CD4-positive, alpha-beta T cell treated with Interleukin-21 for 1 hour (primary cell): ENCODE measurements at regions not wholly inside any gene's neighbourhood (a gene's known extent, or its start where the extent isn't known, plus 50 kb on each side); places are given as distances from the start of the nearest gene placed in this dataset.
"Not testable (repeated sequence)": the region's sequence is repeated elsewhere in the genome, so short reads cannot be mapped to it uniquely, and the experiment has no call there.

Source experiments
- DNase-seq: peaks from one replicate; pipeline ENCODE4 v3.0.0-alpha.2; 2020

DNA sequence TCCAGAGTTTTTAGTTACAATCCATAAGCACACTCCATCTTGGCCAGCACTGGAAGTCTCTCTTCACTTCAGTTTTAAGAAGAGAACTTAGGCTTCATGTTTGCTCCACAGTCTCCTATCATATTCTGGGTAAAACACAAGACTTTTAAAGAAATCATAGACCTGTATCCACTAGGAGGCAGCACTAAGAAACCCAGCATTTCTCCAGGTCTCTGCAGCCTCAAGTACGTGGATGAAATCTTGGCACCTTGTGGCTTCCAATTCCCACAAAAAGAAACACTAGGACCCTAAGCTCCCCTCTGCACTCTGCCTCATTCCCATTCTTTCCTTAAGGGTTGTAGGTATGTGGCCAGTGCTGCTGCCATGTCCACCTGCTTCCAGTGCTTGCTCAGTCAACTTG lies 367.3 kb upstream of the CASK start:
- DNase-seq = peak; percentile 1

DNA sequence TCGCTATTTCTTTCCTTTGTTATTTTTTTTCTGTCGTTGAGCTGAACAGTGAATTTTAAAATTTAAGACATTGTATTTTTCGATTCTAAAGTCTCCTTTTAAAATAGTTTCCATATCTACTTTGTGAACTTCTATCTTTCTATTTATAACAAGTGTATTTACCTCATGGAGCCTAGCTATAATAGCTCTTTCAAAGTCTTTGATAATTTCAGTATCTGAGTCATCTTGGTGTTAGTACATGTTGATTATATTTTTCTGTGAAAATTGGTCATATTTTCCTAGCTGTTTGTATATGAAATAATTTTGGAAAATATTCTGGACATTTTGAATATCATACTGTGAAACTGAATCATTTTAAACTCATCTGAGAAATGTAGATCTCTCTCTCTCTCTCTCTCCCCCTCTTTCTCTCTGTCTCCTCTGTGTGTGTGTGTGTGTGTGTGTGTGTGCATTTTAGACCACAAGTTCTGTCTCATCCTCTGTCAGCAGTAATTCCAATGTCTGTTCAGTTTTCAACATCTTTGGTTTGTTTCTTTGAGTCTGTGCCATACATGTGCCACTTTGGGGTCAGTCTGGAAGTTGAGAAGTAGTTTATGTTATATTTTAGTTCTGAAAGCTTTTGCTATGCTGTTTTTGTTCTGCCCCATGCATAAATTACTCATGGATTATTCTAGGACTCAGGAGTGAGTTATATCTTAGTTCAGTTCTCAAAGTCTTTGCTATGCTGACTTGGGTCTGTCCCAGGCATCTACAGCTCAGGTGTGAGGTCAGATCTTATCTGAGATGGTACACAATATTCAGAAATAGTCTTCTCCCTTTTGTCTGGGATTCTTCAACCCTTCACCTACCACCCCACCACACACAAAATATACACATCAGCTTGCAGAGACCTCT lies 366.4 kb upstream of the CASK start:
- no peak for DNase-seq

DNA sequence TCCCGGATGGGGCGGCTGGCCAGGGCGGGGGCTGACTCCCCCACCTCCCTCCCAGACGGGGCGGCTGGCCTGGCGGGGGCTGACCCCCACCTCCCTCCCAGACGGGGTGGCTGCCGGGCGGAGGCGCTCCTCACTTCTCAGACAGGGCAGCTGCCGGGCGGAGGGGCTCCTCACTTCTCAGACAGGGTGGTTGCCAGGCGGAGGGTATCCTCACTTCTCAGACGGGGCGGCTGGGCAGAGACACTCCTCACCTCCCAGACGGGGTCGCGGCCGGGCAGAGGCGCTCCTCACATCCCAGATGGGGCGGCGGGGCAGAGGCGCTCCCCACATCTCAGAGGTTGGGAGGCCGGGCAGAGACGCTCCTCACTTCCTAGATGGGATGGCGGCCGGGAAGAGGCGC lies 362.3 kb upstream of the CASK start:
- not testable (repeated sequence) for DNase-seq

DNA sequence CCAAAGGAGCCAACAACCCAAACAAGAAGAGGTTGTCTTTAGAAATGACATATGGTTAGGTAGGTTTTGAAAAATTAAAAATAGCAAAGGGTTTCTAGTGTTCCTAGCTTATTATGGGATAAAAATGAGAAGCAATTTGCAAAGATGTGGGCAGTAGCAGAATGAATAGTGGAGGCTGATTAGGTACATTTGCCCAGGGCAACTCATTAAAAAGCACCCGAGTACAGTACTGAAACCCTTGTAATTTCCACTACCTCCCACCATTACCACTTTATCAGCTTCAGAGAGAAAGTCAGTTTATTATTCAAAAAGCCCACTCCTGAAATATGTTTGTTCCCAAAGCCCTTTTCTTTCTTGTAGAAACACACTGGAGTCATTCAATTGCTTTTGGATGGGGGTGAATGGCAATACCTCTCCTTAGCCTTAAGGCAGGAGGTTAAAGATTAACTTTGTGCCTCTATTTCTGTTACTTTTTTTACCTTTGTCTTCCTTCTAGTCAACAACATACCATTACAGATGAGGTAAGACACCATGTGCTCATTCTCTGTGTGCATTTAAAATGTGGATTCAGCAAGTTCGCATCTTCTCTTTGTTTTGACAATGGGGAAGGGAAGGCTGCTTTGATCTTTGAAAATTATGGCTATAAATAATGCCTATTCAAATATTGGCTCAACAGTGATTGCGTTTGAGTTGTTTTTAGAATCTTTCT lies 353.8 kb upstream of the CASK start:
- no peak for DNase-seq

DNA sequence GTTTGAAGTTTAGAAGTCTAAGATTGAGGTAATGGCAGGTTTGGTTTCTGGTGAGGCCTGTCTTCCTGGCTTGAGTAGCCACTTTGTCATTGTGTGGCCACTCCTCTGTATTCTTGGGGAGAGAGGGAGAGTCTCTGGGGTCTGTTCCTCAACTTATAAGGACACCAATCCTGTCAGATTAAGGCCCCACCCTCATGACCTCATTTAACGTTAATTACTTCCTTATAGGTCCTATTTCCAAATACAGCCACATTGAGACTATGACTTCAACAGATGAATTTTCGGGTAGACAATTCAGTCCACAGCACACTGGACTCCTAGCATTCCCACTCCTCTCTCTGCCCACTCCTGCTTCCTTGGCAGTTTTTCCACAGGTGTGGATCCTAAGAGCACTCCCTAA lies 350.8 kb upstream of the CASK start:
- no peak for DNase-seq

DNA sequence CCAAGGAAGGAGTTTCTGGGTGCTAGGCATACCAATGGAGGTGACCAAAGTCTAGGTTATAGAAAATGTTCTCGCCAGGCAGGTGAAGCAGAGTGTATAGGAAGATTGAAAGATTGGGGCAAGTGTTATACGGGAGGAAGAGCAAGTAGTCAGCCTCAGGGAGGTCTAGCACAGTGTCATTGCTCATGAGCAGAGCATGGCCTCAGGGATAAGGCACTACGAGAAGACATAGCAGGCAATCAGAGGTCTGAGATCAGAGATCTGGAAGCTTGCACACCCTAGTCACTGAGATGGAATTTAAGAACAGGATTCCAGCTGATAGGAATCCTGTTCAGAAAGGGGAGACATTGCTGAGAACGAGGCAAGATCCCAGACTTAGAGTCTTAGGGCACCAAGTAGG lies 350.0 kb upstream of the CASK start:
- no peak for DNase-seq

DNA sequence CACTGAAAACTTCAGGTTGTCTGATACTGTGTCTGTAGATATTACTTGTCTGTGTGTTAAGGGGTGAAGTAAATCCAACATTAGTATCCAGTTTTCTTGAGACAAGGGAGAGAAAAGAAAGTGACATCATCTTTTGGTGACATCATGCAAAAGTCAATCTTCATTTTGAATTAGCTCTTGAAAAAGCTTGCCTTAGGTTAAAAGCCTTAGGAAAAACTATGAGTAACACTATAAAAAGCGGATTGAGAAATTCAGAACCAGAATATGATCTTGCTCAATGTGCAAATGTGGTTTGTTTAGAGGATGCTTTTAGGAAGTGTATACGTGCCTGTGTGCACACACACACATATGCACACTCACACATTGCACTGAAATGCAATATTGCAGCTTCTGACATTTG lies 345.8 kb upstream of the CASK start:
- DNase-seq = no peak

DNA sequence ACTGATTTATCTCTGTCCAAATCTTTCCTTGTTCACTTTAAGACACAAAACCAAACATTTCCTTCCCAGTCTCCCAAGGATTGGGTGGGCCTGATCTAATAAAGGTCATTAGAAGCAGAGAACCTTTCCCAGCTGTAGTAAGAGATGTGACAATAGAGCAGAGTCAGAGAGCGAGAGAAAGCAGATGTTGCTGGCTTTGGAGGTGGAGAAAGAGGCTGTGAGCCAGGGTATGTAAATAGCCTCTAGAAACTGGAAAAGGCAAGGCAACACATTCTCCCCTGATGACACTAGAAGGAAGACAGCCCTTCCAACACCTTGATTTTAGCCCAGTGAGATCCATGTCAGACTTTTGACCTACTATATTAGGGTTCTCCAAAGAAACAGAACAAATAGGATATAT lies 337.5 kb upstream of the CASK start:
- no peak for DNase-seq

DNA sequence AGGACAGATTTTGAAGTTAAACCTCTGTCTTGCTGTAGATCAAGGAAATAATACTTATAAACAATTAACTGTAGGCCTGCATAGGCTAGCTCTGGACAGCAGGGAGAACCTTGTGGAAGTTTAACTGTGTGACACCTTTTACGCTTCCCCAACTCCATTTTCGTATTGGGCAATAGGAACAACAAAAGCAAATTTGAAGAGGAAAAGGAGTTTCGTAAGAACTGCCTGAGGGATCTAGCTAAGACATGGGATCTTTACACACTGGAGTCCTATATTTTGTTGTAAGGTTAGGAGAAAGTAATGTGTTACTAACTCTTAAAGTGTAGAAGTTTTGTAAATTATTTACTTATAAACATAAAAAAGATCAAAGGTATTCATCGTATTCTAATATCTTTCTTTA lies 324.9 kb upstream of the CASK start:
- DNase-seq = no peak

DNA sequence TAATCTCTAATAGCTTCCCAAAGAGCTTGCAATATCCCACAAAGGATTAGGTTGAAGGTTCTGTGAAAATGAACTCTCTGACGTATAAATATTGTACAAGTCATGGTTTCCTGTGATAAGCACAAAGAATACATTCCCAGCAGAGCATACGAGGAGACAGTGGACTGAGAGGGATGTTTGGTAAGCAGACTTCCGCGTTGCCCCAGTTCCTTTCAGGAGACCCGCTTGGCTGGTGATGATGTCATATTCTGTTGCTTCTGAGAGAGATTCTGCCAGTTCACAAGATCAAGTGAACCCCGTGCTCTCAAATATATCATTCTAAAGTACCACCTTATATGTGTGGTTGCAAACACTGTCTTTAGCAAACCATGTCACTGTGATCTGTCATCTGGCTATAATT lies 323.9 kb upstream of the CASK start:
- DNase-seq = no peak

DNA sequence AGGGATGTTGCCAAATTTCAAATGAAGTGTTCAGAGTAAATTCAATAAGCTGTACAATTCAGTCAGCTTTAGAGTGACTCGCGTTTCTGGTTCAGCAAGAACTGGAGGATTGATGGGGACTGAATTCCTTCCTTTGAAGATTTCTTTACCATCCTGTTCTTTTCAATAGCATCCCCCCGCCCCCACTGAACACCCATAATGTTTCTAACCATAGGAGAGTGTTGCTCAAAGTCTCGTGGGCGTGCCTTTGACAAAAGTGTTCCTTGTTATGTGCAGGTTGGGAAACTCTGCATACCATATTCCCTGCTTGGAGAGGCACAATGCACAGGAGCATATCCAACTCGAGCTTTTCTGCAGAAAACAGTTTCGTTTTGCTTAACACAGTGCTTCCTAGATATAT lies 323.5 kb upstream of the CASK start:
- DNase-seq = no peak

DNA sequence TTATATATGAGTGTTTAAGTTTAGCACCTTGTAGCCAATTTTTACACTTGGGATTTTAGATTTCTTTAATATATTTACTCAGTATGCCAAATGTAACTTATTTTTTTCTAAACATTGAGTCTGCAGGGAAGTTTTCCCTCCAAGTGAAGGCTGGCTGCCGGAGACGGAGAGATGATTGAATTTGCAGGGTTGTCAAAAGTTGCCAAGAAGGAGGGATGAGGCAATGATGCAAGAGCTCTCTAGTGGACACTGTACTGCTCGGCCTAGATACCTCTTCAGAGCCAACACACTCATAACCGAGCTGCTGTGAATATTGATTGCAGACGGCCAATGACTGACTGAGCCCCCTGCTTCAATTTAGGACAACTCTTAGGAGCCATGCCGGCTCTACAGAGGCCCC lies 318.6 kb upstream of the CASK start:
- no peak for DNase-seq

DNA sequence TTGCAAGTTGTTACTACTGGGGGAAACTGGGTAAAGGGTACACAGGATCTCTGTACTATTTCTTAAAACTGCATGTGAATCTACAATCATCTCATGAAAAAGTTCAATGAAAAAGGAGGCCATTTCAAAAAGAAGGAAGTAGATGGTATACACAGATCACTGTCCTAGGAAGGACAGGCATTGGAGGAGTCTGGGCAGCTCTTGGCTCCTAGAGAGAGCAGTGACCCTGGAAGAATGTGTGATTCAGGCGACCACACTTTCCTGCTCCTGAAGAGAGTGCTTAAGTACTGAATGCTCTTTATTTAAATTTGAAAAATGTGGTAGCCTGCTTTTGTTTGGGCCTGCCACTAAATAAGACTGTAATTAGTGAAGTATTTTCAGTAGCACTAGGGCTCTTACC lies 318.1 kb upstream of the CASK start:
- DNase-seq = no peak

DNA sequence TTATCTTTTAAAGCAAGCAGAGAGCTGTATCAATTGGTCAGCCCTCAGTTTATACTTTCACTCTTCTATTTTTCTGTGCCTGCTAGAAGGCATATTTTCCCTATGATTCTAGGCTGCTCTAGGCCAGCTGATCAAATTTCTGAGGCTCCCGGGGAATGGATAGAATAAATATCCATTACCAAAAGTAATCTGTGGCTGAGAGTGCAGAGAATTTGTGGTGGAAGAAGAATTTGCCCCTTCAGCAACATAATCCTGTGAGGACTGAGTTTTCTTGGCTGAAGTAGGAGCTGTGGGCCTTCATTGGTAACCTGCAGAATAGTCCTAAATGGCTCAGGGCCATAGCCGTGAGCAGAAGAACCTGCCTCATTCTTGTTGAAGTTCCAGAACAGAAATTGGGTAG lies 314.6 kb upstream of the CASK start:
- DNase-seq = no peak

DNA sequence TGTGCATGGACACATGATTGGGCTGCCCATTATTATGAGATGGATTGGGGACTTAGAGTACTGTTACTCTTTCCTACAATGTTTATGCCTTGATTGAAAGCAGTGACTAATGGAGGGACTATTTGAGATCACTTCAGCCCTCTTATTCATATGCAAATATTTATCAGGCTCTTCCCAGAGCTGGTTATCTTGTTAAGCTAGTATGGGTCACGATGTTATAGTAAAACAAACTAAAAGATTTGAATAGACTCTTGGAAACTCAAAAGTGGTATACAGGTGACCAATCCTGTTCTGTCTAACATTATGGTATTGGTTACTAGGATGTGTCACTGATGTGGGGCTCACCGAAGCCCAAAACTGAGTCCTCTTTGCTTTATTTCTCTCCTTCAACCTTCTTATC lies 306.2 kb upstream of the CASK start:
- DNase-seq = no peak

DNA sequence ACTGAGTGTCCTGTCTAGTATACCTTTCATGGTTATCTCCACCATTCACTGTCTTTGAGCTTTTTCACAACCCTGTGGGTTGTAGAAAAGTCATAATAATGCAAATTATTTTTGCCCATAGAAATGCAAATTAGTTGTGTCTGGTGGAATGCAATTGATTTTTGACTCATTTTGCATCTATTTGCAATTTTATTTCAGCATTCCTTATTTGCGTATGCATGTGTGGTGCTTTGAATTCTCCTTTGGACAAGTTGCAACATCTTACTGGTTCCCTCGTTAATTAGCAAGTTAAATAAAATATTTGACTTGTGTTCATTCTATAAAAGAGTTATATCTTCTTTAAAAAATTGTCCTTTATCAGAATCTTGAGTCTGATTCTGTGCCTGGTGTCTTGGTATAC lies 297.3 kb upstream of the CASK start:
- no peak for DNase-seq

DNA sequence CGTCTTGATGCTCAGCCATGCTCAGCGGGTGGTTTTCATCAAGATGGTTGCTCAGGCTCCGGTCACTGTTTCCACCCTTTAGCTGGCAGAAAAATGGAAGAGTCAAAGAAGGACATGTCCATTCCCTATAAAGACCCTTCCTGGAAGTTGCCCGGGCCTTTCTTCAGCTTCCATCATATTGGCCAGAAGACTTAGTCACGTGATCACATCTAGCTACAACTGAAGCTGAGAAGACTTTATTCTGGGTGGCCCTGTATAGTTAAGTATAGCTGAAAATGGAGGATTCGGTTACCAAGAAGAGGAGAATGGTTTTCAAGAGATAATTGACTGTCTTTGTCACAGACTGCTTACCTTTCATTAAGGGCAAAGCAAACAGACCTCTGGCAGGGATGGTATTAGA lies 296.7 kb upstream of the CASK start:
- no peak for DNase-seq

DNA sequence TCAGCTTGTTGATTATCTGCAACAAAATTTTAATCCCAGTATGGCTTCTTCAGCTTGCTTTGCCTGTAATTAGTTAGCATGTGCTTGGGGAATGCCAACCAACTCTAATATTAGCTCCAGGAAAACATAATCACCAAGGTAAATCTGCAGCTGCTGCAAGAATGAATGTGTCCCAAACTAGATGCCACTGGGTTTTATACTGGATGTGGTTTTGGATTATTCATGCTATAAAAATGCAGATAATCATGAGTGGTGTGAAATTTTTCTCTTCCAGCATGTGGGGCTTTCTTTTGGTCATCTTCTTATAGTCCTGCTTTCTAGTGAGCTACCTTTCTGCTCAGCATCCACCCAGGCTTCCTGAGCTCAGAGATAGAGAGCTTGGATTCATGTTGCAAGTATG lies 295.9 kb upstream of the CASK start:
- no peak for DNase-seq

DNA sequence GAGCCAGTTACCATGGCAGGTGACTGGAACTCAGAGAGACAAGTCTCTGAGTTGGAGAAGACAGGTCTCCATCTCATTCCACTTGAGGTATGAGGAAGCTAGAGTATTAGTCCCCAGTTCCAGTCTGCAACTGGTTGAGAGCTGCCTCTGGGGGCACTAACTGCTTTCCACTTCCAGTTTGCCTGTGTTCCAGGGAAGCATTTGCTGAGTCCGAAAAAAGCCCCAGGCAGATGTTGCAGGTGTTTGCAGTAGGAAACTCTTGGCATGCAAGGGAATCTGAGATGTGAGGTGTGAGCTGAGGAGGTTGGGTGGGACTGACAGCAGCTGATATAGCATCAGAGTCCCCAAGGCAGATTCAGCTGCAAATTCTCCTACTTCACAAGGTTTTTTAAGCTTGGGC lies 272.2 kb upstream of the CASK start:
- no peak for DNase-seq

DNA sequence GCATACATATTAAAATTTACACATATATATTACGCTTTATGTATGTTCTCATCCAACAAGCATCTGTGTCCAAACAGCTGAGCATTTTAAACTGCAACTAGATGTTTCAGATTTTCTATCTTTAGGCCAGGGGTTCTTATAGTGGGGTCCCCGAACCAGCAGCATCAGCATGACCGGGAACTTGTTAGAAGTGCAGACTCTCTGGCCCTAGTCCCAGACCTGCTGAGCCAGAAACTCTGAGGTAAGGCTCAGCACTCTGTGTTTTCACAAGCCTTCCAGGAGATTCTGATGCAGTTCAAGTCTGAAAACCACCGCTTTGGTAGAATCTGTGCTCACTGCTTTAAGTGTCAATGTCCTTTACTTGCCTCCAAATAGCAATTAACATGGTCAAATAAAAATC lies 266.2 kb upstream of the CASK start:
- DNase-seq = no peak

DNA sequence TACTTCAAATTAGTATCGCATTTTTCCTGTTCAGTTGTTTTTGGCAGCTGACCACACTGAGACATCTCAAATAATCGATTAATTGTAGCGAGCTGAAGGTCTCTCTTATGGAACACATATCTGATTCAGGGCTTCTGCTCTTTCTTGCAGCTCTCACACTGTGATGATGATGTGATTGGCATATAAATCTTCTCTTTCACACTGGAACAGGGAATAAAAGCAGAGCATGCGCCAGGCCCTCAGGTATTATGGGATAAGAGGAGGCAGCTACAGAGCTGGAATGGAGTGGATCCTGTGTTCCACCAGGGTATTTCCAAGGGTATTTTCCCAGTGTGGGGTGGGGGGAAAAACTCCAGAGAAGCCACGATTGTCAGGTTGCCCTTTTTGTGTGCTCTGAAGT lies 265.4 kb upstream of the CASK start:
- no peak for DNase-seq

DNA sequence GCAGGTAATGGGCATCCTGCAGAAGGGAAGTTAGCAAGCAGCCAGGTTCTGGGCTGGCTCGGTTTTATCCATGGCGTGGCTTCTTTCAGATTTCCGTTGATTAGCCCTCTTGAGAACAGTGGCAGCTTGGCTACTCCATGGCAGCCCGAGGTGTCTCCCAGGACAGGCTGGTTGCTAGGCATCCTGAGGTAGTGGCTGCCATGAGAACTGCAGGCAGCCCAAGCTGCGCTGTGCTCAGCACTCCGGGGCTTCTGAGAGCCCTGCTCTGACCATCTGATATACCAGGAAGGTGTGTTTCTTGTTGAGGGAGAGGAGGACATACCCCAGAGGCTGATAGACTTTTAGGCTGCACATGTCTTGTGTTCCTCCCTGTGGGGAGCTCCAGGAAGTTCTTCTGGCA lies 253.4 kb upstream of the CASK start:
- no peak for DNase-seq

DNA sequence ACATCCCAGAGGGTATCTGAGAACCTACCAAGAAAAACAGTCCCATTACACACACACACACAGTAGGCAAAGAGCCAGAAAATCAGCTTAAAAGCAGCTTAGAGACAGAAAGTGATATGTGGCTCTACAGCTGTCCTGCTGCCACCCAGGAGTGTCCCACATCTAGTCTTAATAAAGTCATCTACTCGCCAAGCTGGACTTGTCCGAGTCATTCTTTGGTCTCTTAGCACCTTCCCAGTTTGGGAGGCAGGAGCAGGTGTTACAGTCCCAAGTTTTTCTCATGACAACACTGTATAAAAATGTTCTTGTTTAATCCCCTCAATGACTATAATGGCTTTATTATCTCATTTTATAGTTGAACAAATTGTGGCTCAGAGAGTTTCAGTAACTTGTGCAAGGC lies 252.5 kb upstream of the CASK start:
- DNase-seq = no peak

DNA sequence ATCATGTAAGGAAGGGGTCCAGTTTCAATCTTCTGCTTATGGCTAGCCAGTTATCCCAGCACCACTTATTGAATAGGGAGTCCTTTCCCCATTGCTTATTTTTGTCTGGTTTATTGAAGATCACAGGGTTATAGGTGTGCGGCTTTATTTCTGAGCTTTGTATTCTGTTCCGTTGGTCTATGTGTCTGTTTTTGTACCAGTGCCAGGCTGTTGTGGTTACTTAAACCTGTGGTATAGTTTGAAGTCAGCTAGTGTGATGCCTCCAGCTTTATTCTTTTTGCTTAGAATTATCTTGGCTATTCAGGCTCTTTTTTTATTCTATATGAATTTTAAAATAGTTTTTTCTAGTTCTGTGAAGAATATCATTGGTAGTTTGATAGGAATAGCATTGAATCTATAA lies 234.6 kb upstream of the CASK start:
- DNase-seq = peak; percentile 2

DNA sequence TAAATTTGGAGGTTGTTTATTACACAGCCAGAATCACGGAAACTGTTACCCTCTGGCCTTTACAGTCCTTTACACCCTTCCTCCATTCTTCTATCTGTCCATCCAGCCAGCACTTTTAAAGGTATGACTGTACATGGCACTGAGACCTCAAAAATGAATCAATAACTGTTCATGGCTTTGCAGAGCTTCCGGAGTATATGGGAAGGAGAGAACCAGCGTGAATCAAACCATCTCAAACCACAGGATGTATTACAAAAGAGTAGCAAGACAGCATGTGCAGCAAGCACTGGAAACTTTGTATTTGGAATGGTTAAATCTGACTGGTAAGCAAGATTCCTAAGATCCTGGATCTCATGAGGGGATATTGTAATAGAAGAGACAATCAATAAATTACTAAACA lies 228.5 kb upstream of the CASK start:
- no peak for DNase-seq
